ENCODE measurements at regions not wholly inside any gene's neighbourhood (a gene's known extent, or its start where the extent isn't known, plus 50 kb on each side); places are given as distances from the start of the nearest gene placed in this dataset.
"Not testable (repeated sequence)": the region's sequence is repeated elsewhere in the genome, so short reads cannot be mapped to it uniquely, and the experiment has no call there.

- DNase-seq = no peak
These were observed 681.6 kb upstream of the SEMA6D start for GRCh38 chr15:47035475-47036406.

- DNase-seq = no peak
These were observed 680.3 kb upstream of the SEMA6D start for GRCh38 chr15:47037003-47037402.

GRCh38 chr15:47039225-47039624 lies 678.1 kb upstream of the SEMA6D start:
- no peak for DNase-seq

- DNase-seq = no peak
These were observed 676.0 kb upstream of the SEMA6D start for GRCh38 chr15:47041301-47041700.

- DNase-seq = not testable (repeated sequence)
These were observed 669.3 kb upstream of the SEMA6D start for GRCh38 chr15:47047981-47048380.

- no peak for DNase-seq
These were observed 650.9 kb upstream of the SEMA6D start for GRCh38 chr15:47066392-47066791.

DNA sequence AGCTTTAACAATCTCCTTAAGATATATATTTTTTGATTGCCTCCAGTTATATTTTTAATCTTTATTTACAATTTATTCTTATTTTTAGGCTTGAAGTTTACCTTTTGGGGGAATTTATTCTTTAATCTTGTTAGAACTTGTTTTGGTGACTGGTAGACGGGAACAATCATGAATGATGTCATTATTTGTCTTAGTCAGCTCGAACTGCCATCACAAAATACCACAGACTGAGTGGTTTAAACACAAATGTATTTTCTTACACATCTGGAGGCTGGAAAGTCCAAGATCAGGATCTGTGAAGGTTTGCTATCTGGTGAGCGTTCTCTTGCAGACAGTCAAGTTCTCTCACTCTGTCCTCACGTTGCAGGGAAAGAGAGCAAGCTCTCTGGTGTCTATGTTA lies 639.5 kb upstream of the SEMA6D start:
- DNase-seq = not testable (repeated sequence)

GRCh38 chr15:47095833-47096232 lies 621.5 kb upstream of the SEMA6D start:
- DNase-seq = no peak

DNA sequence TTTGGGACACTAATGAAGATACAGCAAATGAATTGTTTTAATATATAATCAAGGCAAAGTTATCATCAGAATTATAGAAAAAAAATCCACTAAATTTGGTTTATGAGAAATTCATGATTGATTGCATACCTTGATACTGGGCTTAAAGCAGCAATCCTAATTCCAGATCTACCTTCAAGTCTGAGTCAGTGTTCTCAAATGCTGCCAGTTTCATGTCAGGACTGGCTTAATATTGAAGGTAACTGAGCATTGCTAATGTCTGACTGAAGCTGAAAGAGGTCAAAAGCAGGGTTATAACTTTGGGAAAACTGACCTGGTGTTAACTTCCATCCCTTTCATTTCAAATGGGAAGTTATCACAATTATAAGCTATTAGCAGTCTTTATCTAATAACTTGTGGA lies 618.8 kb upstream of the SEMA6D start:
- not testable (repeated sequence) for DNase-seq

DNA sequence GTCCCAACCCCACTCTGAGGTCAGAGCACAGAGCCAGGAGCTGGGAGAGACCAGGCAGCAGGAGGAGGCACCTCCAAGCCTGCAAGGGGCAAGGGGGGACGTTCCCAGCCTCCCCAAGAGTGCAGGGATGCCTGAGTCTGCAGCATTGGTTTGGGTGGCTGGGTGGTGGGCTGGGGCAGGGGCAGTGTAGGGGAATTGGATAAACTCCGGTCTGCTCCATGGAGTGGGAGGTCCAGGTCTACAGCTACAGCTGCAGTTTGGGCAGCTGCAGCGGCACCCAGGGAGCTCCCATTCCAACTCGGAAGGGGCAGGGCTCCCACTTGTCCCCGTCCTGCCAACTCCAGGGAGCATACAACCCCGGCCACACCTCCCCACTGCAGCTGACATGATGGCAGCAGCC lies 617.5 kb upstream of the SEMA6D start:
- DNase-seq = not testable (repeated sequence)

GRCh38 chr15:47108800-47109199 lies 608.5 kb upstream of the SEMA6D start:
- DNase-seq = not testable (repeated sequence)

- DNase-seq = no peak
These were observed 600.6 kb upstream of the SEMA6D start for GRCh38 chr15:47116698-47117097.

DNA sequence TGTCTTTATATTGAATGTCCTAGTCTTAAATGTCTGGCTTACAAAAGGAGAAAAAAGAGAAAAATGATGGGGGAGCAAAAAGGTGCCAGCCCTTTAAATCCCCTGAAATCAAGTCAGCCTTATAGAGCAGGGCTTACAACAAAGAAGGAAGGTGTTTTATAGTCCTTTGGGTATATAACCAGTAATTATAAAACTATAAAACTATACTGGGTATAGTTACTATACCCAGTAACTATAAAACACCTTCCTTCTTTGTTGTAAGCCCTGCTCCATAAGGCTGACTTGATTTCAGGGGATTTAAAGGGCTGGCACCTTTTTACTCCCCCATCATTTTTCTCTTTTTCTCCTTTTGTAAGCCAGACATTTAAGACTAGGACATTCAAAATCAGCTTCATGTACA lies 598.0 kb upstream of the SEMA6D start:
- DNase-seq = no peak

DNA sequence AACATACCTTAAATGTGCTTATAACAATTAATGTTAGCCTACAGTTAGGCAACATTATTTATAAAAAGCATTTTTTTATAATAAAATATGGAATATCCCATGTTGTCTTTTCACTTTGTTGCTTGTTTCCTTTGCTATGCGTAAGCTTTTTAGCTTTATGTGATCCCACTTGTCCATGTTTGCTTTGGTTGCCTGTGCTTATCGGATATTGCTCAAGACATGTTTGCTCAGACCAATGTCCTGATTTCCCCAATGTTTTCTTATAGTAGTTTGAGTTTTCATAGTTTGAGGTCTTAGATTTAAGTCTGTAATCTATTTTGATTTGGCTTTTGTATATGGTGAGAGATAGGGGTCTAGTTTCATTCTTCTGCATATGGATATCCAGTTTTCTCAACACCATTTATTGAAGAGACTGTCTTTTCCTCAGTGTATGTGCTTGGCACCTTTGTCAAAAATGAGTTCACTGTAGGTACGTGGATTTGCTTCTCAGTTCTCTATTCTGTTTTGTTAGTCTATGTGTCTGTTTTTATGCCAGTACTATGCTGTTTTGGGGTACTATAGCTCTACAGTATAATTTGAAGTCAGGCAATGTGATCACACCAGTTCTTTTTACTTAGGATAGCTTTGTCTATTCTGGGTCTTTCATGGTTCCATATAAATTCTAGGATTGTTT lies 592.7 kb upstream of the SEMA6D start:
- no peak for DNase-seq

DNA sequence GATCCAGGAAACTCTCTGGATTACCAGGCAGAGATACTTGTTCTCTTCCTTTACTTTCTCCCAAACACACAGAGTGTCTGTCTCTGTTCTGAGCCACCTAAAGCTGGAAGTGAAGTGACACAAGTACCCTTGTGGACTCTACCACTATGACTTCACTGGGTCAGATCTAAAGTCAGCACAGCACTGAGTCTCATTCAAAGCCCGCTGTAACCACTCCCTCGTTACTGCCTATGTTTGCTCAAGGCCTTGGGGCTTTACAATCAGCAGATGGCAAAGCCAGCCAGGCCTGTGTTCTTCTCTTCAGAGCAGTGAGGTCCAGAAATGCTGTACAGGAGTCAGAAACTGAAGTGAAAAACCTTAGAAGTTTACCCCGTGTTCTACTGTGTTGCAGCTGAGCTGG lies 588.3 kb upstream of the SEMA6D start:
- no peak for DNase-seq

GRCh38 chr15:47131450-47131849 lies 585.9 kb upstream of the SEMA6D start:
- not testable (repeated sequence) for DNase-seq

DNA sequence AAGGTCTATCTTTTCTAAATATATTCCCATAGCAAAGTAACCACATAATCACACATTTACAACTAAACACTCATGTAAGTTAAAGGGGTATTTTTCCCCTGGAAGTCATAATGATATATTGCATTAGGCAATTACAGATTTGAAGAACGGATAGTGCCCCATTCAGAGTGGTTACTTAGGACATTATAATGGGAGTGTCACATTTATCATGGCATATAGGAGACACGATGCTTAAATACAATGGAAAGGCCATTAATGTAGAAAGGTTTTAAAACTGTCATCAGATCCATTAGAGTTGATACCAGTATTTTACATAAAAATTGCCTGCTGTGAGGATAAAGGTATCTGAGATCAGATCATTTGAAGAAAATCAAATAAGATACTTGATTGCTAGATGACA lies 582.0 kb upstream of the SEMA6D start:
- DNase-seq = no peak

- DNase-seq = no peak
These were observed 581.1 kb upstream of the SEMA6D start for GRCh38 chr15:47136236-47136635.

GRCh38 chr15:47139965-47140364 lies 577.3 kb upstream of the SEMA6D start:
- no peak for DNase-seq

- no peak for DNase-seq
These were observed 559.5 kb upstream of the SEMA6D start for GRCh38 chr15:47157827-47158226.

GRCh38 chr15:47158573-47158972 lies 558.7 kb upstream of the SEMA6D start:
- DNase-seq = no peak

DNA sequence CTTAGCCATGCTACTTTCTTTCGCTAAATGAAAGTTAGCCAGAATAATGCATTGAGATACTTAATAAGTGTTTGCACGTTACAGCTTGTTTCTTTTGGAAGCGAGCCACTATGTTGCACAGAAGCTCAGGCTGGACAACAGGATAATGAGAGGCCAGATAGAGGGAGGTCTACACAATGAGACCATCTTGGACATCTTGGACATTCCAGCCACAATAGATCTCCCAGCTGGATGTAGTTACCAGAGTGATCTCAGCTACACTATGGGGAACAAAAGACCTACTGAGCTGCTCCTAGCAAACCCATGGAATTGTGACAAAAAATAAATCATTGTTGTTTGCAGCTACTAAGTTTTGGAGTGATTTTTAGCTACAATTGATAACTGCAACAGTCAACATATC lies 540.1 kb upstream of the SEMA6D start:
- DNase-seq = no peak

- no peak for DNase-seq
These were observed 537.3 kb upstream of the SEMA6D start for GRCh38 chr15:47179988-47180387.

DNA sequence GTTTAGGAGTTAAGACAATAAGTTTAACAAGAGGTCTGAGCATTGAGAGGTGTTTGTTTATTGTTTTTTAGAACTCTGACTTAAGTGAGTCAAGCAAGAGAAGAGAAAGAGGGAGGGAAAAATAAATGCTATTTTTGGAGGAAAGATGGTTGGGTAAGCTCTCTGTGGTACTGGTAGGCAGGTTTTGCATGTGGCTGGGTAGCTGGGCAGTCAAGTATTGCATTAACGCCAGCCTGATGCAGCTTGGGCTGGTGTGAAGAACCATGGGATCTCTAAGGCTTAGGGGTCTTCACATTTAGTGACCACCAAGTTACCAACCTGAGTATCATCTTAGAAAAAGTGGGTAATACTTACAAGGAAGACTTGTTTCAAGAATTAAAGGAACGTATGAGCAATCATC lies 534.5 kb upstream of the SEMA6D start:
- DNase-seq = no peak

Data from right forelimb (tissue), 1 donor.